HK-2 (cell line): ENCODE measurements at regions not wholly inside any gene's neighbourhood (a gene's known extent, or its start where the extent isn't known, plus 50 kb on each side); places are given as distances from the start of the nearest gene placed in this dataset.

Source experiments
- DNase-seq: peaks from one replicate; pipeline ENCODE4 v3.0.0-alpha.2; 2018; ENCODE audit not compliant: unreplicated experiment

GRCh38 chr4:174120446-174121295 is 162.8 kb downstream of the FBXO8 start:
- DNase-seq, result peak; percentile 66

- no peak for DNase-seq
Observed at GRCh38 chr4:174119830-174120229, 163.6 kb downstream of the FBXO8 start.

- no peak for DNase-seq
Observed at GRCh38 chr4:174119051-174119450, 164.4 kb downstream of the FBXO8 start.

GRCh38 chr4:174118171-174118570 is 165.3 kb downstream of the FBXO8 start:
- no peak for DNase-seq

GRCh38 chr4:174117445-174117844 is 166.0 kb downstream of the FBXO8 start:
- no peak for DNase-seq

GRCh38 chr4:174116021-174116420 is 167.4 kb downstream of the FBXO8 start:
- no peak for DNase-seq

- DNase-seq, result no peak
Observed at GRCh38 chr4:174111422-174111821, 172.0 kb downstream of the FBXO8 start.

- DNase-seq, result no peak
Observed at GRCh38 chr4:174110180-174110579, 173.3 kb downstream of the FBXO8 start.

- DNase-seq, result no peak
Observed at GRCh38 chr4:174107746-174108354, 175.6 kb downstream of the FBXO8 start.

- no peak for DNase-seq
Observed at GRCh38 chr4:174105202-174105601, 178.3 kb downstream of the FBXO8 start.

GRCh38 chr4:174100910-174101309 is 182.6 kb downstream of the FBXO8 start:
- no peak for DNase-seq

GRCh38 chr4:174099712-174100111 is 183.8 kb downstream of the FBXO8 start:
- DNase-seq, result no peak

- no peak for DNase-seq
Observed at GRCh38 chr4:174096999-174097398, 186.5 kb downstream of the FBXO8 start.

GRCh38 chr4:174096456-174096855 is 187.0 kb downstream of the FBXO8 start:
- DNase-seq, result no peak

GRCh38 chr4:174091130-174091529 is 192.3 kb downstream of the FBXO8 start:
- DNase-seq, result no peak

GRCh38 chr4:174089711-174090110 is 193.8 kb downstream of the FBXO8 start:
- DNase-seq, result no peak

- no peak for DNase-seq
Observed at GRCh38 chr4:174088795-174089194, 194.7 kb downstream of the FBXO8 start.

- no peak for DNase-seq
Observed at GRCh38 chr4:174086829-174087799, 196.4 kb downstream of the FBXO8 start.

- no peak for DNase-seq
Observed at GRCh38 chr4:174084981-174085380, 198.5 kb downstream of the FBXO8 start.

- no peak for DNase-seq
Observed at GRCh38 chr4:174084542-174084941, 198.9 kb downstream of the FBXO8 start.

GRCh38 chr4:174080361-174080760 is 203.1 kb downstream of the FBXO8 start:
- DNase-seq, result no peak

GRCh38 chr4:174071595-174071994 is 211.9 kb downstream of the FBXO8 start:
- DNase-seq, result no peak
